CD4-positive, alpha-beta T cell treated with Interleukin-4 for 4 hours (primary cell): ENCODE measurements at regions not wholly inside any gene's neighbourhood (a gene's known extent, or its start where the extent isn't known, plus 50 kb on each side); places are given as distances from the start of the nearest gene placed in this dataset.

ENCODE experiments used
- DNase-seq: peaks from one replicate; pipeline ENCODE4 v3.0.0-alpha.2; 2020

- DNase-seq: no peak
These were observed 328.2 kb upstream of the JAG1 start for GRCh38 chr20:11001764-11002540.

DNA sequence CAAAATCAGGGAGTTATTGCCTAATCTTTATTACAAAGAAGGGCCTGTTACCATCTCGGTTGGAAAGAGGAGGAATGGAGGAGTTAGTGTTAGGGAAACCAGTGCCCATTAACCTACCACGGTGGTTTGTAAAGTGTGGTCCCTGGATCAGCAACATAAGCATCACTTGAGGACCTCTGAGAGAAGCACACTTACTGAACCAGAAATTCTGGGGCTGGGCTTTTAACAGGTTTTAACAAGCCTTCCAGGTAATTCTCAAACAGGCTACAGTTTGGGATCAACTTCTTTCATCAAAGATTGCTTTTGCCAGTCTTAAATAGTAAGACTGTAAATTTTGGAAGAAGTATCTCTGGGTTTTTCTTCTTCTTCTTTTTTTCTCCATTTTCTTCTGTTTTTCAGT, 329.5 kb upstream of the JAG1 start:
- DNase-seq: no peak

DNA sequence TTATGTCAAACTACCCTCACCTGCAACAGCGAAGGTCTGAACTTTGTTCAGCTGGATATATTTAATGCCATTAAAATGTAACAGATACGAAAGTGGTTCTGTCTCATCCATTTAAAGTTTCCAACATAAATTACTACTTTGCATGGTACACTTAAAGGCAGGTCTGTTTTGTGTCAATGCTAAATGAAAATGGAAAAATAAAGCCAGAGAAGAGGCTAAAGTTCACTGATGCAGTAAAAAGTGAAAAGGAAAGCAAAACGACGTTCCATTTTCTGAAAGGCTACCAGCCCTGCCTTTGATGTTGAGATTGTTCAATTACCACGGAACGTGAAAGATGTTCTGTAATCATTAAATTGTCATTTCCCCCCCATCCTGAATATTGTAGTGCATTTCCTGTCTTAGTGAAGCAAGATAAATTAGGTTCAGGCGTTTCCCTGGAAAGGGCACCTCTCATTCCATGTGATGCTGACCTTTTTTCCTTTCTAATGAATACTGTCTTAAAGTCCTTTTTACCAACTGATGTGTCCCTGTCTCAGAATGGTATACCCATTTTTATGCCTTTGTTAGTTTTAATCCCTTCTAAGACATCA, 334.7 kb upstream of the JAG1 start:
- no peak for DNase-seq

DNA sequence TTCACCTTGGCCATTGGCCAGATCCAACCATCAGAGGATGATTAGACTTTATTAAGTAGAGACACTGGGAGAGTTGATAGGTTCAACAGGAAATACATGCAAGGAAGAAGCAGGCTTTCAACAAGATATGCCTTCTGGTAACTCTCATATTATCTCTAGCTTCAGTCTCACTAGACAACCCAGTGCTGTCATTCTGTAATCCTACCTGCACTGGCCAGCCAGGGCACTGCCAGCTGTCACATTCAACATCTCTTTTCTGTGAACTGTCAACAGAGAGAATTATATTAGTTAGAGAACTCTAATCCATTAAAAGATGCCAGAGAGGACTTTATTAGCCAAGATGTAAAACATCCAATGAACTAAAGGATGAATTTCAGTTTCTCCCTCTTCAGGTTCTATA, 337.9 kb upstream of the JAG1 start:
- no peak for DNase-seq

DNA sequence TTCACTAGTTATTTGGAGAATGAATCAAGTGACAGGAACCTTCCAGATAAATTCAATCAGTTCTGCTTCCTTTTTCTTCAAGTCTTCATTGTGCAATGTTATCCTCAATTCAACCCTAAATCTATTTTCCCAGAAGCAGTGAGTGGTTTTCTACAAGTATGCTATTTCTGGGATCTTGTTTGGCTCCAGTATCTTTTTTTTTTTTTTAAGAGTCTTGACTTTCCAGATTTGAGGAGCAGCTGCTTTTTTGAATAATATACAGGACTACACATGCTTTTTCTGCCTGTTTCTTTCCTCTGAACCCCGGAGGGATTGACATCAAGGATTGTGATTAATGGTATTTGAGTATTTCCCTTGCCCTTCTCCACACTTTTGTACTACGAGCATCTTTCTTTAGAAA, 339.2 kb upstream of the JAG1 start:
- DNase-seq: no peak

DNA sequence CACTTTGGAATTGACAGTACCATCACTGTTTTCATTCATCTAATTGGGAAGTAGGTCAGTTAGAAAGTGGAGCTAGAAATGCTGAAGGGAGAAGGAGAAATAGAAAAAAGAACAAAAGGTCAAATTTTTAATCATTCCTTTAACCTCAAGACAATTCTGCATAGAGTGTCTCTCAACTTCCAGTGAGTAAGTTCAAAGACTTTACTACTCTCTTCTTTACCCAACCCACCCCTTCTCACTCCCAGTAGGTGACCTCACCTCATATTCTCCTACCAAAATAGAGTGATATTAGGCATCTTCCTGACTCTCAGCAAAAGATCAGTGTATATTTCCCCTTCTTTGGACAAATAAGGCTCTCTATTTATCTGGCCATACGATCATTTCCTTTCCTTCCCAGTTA, 340.0 kb upstream of the JAG1 start:
- DNase-seq: no peak

DNA sequence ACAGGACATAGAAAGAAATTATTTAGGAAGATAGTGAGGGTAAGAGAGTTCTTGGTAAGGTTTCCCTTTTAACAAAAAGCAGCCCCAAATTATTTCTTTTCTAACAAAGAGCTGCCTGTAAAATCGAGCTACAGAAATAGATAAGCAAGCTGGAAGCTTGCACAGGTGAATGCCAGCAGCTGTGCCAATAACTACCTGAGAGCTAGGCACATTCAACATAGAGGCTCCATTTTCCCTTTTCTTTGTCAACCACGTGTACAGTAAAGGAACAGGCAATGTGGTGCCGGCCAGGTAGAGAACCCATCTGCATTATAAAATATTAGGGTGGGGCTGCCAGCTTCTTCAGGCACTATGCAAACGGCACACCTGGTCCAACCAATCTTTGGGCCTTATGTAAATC, 341.6 kb upstream of the JAG1 start:
- DNase-seq: no peak

GRCh38 chr20:11017446-11017845, 343.6 kb upstream of the JAG1 start:
- DNase-seq: no peak

- no peak for DNase-seq
These were observed 344.9 kb upstream of the JAG1 start for GRCh38 chr20:11018668-11019170.

DNA sequence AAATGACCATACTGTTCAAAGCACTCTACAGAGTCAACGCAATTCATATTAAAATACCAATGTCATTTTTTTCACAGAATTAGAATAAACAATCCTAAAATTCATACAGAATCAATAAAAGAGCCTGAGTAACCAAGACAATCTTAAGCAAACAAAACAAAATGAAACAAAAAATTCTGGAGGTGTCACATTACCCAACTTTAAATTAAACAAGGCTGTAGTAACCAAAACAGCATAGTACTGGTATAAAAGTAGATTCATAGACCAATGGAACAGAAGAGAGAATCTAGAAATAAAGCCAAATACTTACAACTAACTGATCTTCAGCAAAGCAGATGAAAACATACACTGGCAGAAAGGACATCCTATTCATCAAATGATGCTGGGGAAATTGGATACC, 346.9 kb upstream of the JAG1 start:
- DNase-seq: no peak

GRCh38 chr20:11027224-11027623, 353.4 kb upstream of the JAG1 start:
- DNase-seq: no peak

- no peak for DNase-seq
These were observed 356.6 kb upstream of the JAG1 start for GRCh38 chr20:11030351-11030750.

DNA sequence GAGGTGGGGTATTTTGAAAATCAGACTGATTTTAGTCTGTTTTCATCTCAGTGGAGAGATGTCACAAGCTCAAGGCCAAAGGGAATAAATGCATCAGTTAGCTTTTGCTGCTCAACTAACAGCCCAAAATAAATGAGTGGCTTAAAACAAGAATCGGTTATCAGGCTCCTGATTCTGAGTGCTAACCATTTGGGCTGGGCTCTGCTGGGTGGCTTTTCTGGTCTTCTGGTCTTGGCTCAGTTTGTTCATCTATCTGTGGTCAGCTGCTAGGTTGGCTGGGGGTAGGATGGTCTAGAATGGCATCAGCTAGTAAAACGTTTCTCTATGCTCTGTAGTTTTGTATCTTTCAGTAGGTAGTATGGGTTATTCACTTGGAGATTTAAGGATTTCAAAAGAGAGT, 357.5 kb upstream of the JAG1 start:
- no peak for DNase-seq

DNA sequence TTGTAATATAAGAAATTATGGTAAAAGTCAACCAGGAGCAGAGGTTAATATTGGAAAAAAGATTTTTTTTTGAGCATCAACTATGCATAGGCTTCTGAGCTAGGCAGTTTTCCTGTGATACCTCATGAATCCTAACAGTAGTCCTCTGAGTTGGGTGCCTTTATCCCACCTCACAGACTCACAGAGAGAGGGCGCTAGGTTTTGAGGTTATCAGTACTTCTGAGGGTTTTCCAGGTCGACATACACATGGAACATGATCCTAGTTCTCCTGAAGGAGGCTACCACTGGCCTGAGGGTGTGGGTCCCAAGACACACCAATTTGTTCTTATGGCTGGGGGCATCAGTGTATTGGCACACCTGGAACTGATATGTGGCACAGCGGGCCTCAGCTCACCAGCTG, 358.8 kb upstream of the JAG1 start:
- no peak for DNase-seq

DNA sequence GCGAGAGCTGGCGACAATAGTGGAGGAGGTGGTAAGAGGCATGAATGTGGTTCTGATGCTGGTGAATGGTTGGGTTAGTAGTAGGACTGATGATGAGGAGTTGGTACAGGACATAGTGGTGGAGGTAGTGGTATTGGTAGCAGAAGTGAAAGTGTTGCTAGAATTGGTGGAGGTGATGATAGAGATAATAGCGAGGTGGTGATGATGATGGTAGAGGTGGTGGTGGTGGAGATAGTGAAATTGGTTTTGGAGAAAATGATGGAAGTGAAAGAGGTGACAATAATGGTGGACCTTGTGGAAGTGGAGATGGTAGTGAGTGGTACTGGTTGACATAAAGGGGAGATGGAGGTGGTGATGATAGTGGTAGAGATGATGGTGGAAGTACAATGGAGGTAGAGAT, 360.2 kb upstream of the JAG1 start:
- no peak for DNase-seq

DNA sequence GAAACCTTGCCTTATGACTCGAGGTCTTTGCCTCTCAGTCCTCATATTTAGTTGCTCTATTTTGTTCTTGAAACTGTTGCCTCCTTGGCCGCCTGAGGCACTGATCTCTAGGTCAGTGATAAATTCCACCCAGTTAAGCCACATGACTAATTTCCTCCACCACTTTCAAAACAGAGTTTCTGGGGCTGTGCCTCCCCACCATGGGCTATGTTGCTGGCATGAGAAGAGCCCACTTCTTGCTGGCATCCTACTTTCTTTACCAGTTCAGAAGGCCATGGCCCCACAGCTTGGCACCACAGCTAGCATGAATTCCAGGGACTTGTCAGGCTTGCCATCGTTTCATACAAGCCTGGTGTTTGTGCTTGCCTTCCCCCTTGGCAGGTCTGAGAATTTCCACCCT, 361.4 kb upstream of the JAG1 start:
- no peak for DNase-seq

GRCh38 chr20:11041396-11041795, 367.6 kb upstream of the JAG1 start:
- no peak for DNase-seq

DNA sequence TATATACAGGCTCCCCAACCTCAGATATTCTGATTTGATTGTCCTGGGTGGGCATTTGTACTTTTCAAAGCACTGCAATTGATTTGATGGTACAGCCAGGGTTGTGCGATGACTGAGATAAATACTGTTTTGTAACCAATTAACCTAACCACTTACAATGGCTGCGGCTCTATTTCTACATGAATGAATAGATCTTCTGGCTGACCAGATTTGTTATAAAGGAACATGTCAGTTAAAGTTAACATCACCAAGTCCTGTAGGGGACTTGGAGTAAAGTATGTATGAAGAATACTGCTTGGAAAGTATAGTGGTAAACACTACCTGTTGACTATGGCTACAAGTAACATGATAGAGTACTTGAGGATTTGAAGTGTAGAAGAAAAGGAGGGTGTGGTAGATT, 369.2 kb upstream of the JAG1 start:
- DNase-seq: no peak

- no peak for DNase-seq
These were observed 370.8 kb upstream of the JAG1 start for GRCh38 chr20:11044561-11044960.

- no peak for DNase-seq
These were observed 371.8 kb upstream of the JAG1 start for GRCh38 chr20:11045412-11046175.

DNA sequence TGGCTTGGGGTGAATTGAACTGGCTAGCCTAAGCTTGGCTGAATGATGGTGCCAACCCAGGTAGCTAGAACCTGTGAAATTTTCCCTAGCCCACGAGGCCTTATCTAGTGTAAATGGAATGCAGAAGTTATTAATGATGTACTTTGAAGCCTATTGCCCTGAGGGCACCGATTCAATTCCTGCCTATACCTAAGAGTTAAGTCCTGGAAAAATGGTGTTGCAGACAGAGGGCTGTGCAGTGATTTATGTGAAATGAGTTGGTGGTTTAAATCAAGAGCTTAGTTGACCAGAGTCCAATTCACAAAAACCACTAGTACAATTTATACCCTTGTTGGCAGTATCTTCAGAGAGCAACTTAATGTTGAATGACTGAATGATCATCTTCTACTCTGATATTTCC, 373.8 kb upstream of the JAG1 start:
- DNase-seq: no peak

DNA sequence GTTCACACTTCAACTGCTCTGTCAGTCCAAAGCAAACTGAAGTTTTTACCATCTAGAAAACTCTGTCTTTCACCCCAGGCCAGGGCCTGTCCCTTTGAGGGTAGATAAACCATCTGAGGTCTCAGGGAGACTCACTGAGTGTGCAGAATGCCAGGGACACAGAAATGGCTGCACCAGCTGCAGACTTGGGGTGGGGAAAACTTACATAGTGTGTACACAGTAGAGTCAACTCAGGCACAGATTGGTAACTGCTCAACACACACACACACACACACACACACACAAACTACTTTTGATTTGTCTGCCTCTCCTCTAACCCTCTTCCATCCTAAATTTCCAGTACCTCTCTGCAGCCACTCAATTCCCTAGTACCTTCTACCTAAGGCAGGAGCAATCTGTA, 374.9 kb upstream of the JAG1 start:
- DNase-seq: no peak

- DNase-seq: no peak
These were observed 376.6 kb upstream of the JAG1 start for GRCh38 chr20:11050350-11050749.

DNA sequence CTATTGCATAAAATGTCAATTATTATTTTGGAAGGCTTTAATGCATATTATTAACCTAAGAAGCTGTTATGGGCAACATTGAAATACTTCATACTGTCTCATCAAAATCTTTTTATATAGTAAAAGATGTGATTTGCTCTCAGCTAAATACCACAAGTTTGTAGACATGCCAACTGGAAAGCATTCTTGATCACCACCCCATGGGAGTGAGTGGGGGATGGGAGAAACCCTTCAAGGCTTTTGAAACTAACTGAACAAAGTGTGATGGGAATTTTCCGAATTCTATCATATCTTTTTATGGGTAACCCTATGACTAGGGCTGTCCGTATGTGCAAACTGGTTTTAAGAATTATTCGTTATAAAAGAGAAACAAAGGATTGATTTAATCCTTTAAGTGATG, 377.3 kb upstream of the JAG1 start:
- DNase-seq: no peak
